ENCODE measurements at regions not wholly inside any gene's neighbourhood (a gene's known extent, or its start where the extent isn't known, plus 50 kb on each side); places are given as distances from the start of the nearest gene placed in this dataset.
A peak's percentile ranks its signal among the peaks of the same experiment; 100 is the strongest.
"Not testable (repeated sequence)": the region's sequence is repeated elsewhere in the genome, so short reads cannot be mapped to it uniquely, and the experiment has no call there.

DNA sequence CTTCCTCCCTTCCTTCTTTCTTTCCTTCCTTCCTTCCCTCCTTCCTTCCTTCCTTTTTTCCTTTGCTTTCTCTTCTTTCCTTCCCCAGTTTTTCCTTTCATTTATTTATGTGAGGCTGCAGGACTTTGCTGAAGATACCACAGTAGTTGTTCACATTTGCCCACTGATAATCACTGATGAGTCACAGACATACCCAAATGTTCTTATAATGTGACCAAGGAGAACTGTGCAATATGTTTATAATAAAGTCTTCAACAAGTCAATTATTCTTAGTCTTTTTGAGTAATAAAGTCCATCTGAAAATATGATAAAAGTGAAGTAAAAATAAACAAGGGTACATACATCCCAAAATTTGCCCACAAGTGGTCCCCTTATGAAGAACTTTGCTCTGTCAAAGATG, 159.7 kb downstream of the GNAI1 start:
- H3K27ac ChIP-seq, result no peak overlapping the region
- POLR2A ChIA-PET (ENCODE audit: low non-redundant PET), result no interaction called here
- TF ChIP-seq, protein P1, sequence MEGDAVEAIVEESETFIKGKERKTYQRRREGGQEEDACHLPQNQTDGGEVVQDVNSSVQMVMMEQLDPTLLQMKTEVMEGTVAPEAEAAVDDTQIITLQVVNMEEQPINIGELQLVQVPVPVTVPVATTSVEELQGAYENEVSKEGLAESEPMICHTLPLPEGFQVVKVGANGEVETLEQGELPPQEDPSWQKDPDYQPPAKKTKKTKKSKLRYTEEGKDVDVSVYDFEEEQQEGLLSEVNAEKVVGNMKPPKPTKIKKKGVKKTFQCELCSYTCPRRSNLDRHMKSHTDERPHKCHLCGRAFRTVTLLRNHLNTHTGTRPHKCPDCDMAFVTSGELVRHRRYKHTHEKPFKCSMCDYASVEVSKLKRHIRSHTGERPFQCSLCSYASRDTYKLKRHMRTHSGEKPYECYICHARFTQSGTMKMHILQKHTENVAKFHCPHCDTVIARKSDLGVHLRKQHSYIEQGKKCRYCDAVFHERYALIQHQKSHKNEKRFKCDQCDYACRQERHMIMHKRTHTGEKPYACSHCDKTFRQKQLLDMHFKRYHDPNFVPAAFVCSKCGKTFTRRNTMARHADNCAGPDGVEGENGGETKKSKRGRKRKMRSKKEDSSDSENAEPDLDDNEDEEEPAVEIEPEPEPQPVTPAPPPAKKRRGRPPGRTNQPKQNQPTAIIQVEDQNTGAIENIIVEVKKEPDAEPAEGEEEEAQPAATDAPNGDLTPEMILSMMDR (conservative IDR thresholded peaks at IDR 0.05; ENCODE audit: low read depth), result no peak
- CTCF ChIA-PET, result no interaction called here
- no peak for DNase-seq (ENCODE audit: low spot score)

DNA sequence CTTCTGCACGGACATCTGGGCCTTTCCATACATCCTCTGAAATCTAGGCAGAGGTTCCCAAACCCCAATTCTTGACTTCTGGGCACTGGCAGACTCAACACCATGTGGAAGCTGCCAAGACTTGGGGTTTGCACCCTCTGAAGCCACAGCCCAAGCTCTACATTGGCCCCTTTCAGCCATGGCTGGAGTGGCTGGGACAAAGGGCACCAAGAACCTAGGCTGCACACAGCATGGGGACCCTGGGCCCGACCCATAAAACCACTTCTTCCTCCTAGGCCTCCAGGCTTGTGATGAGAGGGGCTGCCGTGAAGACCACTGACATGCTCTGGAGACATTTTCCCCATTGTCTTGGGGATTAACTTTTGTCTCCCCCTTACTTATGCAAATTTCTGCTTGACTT, 158.0 kb downstream of the GNAI1 start:
- H3K27ac ChIP-seq; DNase-seq (ENCODE audit: low spot score); POLR2A ChIA-PET (ENCODE audit: low non-redundant PET): not testable (repeated sequence)
- CTCF ChIA-PET, result interaction anchor here (0.6 kb wide), 1 partner anchor 8 kb away, joined by 3 read pairs; no protein-coding TSS in a partner anchor

DNA sequence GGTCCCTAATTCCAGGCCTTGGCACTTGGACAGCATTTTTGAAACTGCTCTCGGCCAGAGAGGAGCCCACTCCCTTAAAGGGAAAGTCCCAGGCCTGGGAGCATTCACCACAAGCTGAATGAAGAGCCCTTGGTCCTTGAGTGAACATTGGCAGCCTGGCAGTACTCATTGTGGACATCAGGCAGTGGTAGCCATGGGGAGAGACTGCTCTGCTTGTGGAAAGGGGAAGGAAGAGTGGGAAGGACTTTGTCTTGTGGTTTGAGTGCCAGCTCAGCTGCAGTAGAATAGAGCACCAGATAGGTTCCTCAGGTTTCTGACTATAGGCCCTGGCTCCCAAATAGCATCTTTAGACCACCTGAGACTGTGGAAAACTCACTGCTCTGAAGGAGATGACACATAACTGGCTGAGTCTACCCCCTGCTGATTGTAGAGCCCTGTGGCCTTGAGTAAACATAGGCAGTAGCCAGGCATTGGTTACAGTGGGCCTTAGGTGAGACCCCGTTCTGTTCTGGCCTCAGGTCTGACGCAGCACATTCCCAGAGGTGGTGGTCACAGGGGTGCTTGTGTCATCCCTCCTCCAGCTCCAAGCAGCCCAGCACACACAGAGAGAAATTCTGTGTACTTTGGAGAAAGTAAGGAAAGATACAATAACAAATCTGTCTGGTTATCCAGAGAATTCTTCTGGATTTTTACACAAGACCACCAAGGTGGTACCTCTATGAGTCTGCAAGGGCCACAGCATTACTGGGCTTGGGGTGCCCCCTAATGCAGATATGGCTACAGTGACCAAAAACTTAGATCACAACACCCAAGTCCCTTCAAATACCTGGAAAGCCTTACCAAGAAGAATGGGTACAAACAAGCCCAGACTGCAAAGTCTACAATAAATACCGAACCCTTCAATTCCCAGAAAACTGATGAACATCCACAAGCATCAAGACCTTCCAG, 153.8 kb downstream of the GNAI1 start:
- no peak for DNase-seq (ENCODE audit: low spot score)
- no peak overlapping the region for H3K27ac ChIP-seq
- ChIA-PET POLR2A (ENCODE audit: low non-redundant PET) (no interaction called here), CTCF (no interaction called here)
- TF ChIP-seq, protein P1 (conservative IDR thresholded peaks at IDR 0.05; ENCODE audit: low read depth), result no peak

DNA sequence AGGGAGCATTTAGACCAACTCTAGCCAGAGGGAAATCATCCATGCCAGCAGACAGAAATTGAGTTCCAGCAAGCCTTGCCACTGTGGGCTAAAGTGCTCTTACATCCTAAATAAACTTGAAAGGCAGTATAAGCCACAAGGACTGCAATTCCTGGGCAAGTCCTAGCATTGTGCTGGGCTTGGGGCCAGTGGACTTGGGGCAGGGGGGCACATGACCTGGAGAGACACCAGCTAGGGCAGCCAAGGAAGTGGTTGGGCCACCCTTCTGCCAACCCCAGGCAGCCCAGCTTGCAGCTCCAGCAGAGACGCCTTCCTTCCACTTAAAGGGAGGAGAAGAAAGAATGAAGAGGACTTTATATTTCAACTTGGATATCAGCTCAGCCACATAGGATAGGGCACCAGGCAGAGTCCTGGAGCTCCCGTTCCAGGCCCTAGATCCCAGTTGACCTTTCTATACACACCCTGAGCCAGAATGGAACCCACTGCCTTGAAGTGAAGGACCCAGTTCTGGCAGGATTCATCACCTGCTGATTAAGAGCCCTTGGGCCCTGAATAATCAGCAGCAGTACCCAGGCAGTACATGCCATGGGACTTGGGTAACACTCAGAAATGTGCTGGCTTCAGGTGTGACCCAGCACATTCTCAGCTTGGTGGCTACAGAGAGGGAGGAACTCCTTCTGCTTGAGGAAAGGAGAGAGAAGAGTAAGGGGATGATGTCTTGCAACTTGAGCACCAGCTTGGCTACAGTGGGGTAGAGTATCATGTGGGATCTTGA, 153.0 kb downstream of the GNAI1 start:
- DNase-seq (ENCODE audit: low spot score), result no peak
- CTCF ChIA-PET, result no interaction called here
- H3K27ac ChIP-seq, result peak overlapping the region; percentile 27; the same call in 1 of the 2 replicates
- TF ChIP-seq, protein P1 (conservative IDR thresholded peaks at IDR 0.05; ENCODE audit: low read depth), result no peak
- POLR2A ChIA-PET (ENCODE audit: low non-redundant PET), result no interaction called here

DNA sequence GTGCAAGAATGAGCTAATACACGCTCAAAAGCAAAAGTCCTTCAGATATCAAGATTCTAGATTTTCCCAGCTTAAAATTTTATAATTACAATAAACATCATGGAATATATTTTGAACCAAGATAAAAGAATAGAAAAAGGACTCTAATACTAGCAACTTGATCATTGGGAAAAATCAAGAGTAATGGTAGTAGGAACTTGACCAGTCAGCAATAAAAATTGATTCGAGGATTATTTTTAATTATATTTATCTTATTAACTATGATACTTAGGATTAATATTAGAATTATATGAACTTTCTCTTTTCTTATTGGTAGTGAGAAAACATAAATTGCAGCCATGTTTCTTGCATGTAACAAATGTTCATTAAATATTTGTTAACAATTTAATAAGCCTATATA, 152.0 kb downstream of the GNAI1 start:
- ChIA-PET CTCF (interaction anchor here (0.7 kb wide), 1 partner anchor 45 kb away, joined by 3 read pairs; no protein-coding TSS in a partner anchor), POLR2A (ENCODE audit: low non-redundant PET) (no interaction called here)
- no peak overlapping the region for H3K27ac ChIP-seq
- DNase-seq (ENCODE audit: low spot score), result no peak
- TF ChIP-seq, protein P1 (conservative IDR thresholded peaks at IDR 0.05; ENCODE audit: low read depth), result no peak

DNA sequence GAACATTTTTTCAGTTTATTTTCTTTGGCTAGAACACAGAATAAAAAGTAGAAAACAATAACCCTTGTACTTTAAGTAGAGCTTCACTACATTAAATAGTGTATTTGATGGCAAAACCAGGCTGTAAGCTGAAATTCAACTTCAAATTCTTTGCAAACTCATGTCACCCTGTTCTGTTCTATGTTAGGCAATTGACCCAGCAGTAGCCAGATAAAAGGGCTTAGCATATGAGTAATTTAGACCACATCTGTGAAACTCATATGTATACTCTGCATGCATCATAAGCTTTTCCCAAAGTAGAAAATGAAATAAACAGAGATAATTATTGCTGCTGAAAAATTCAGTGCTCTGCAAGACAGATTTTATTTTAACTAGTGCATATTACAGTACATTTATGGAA, 150.2 kb downstream of the GNAI1 start:
- CTCF ChIA-PET, result interaction anchor here (0.5 to 0.6 kb wide), 2 partner anchors 20 to 229 kb away, joined by 3 to 4 read pairs; no protein-coding TSS in a partner anchor
- TF ChIP-seq, protein P1 (conservative IDR thresholded peaks at IDR 0.05; ENCODE audit: low read depth), result no peak
- H3K27ac ChIP-seq, result no peak overlapping the region
- POLR2A ChIA-PET (ENCODE audit: low non-redundant PET), result no interaction called here
- DNase-seq (ENCODE audit: low spot score), result peak; percentile 17
